GM18868 (cell line): ENCODE measurements at regions not wholly inside any gene's neighbourhood (a gene's known extent, or its start where the extent isn't known, plus 50 kb on each side); places are given as distances from the start of the nearest gene placed in this dataset.

Experiments
- ATAC-seq: cut with Tn5 transposase; IDR thresholded peaks from one replicate; pipeline ENCODE4 v1.9.1; 2021; ENCODE audit warnings: mild to moderate bottlenecking, moderate library complexity; ENCODE audit not compliant: unreplicated experiment

DNA sequence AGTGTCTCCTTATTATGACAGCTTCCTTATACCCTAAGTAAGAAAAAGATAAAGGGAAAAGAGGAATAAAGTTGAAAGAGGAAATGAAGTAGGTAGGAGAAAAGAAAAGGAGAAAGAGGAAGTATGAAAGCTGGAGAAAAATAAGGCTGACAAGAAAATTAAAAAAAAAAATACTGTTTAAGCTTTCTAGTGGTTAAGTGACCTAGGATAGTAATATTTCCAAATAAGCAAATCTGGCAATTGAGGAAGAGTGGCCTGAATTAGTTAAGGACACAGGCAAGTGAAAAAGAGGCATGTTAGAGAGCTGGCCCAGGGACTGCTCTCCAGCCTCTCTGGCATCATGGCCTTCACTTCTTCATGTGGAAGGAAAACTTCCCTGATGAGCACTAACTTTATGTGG lies 76.5 kb upstream of the ADGRF1 start:
- no peak for ATAC-seq

DNA sequence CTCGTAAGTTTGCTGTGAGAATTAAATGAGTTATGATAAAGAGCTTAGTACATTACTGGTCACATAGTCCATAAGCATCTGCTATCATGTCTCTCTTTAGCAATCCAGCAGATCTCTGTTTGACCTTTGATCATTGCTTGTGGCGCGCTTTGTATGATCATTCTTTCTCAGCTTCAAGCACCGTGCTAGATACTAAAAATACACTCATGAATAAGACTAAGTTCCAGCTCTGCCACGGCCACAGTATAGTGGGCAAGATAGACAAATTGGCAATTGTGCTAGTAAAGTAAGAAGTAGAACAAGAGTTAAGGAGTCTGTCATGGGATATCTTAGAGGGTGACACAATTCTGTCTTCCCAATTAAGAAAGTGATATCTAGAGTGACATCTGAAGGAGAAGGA lies 75.2 kb upstream of the ADGRF1 start:
- no peak for ATAC-seq

GRCh38 chr6:47116606-47117005 lies 74.5 kb upstream of the ADGRF1 start:
- no peak for ATAC-seq

- no peak for ATAC-seq
Observed at GRCh38 chr6:47116086-47116485, 74.0 kb upstream of the ADGRF1 start.

GRCh38 chr6:47114460-47114859 lies 72.3 kb upstream of the ADGRF1 start:
- no peak for ATAC-seq

DNA sequence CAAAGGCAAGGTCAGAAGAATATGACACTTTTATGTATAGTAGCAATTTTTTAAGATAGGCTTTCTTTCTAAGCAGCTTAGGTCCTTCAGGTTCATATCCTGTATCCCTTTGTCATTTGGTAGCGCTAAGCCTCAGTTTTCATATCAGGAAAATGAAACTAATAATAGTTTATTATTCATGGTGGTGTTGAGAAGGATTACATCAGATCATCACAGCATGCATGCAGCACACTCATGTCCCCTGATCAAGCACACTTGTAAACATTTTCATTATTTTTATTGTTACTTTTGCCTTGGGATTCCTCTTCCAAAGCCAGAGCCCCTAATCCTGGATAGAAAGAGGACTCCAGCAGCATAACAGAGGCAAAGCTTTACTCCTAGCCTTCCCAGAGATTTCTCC lies 70.2 kb upstream of the ADGRF1 start:
- ATAC-seq, result no peak

DNA sequence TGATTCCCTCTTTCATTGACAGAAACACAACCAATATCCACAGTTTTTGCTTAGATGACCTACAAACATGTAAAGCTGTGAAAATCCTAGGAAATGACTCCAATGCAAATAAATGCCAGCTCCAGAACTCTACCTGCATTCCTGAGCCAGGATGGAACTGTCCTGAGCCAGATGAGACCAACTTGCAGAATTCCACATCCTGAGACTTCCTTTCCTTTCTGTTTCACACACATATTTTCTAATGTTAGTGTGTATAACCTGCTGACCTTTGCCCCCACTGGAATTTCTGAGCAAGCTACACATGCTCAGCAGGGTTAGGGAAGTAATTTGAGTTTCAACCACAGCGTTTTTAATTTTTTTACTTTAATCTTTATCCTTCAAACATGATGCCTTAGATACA lies 69.6 kb upstream of the ADGRF1 start:
- ATAC-seq, result no peak

- no peak for ATAC-seq
Observed at GRCh38 chr6:47109281-47109680, 67.1 kb upstream of the ADGRF1 start.

DNA sequence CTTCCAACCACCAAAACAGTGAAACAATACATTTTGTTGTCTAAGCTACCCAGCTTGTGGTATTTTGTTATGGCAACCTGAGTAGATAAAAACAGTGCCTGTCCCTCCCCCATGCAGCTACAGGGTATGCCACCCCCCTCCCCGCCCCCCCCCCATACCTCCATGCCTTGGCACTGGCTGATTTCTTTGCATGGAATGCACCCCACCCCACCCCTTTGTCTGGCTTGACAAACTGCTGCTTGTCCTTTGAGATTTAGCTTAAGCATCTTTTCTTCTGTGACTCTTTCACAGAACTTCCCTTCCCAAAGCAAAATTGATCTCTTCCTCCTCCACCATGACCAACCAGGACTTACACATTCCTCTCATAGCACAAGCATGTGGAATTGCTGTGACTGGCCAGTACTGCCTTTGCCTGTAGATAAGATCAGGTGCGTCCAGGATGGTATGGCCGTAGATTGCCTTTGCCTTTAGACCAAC lies 64.6 kb upstream of the ADGRF1 start:
- ATAC-seq, result no peak

DNA sequence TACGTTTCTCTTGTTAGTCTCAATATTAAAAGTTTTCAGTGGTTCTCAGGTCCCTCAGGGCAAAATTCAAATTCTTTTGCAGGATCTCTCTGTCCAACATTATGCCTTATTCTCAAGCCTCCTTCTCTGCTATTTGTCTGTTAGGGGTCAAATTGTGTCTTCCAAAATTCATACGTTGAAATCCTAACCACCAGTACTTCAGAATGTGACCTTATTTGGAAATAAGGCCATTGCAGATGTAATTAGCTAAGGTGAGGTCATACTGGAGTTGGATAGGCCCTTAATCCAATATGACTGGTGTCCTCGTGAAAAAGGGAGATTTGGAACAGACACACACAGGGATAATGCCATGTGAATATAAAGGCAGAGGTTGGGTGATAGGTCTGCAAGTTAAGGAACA lies 64.1 kb upstream of the ADGRF1 start:
- ATAC-seq, result no peak

DNA sequence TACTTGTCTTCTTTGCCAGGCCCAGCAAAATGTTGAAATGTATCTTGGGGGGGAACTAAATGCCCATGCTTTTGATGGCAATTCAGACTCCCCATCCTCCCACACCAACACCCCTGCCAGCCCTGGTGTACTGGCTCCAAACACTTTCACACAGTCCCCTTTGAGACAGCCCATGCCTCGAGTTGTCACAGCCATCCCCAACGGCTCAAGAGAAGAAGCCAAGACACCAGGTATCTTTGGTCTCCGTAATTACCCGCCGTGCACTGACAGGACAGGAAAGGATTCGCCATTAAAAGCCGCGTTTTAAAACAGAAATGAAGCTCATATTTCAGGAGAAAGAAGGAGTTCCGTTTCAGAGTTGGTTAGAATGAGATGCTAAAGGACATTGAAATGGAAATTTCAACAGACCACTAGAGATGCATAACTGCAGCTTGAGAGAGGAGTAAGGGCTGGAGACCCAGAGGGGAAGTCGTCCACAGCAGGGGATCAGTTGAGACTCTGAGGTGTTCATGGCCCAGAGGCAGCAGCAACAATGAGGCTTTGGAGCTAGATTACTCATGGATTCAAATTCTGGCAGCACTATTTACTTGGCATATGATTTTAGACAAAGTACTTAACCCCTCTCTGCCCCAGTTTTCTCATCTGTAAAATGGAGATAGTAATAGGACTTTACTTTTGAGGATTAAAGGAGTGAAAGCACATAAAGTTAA lies 63.5 kb upstream of the ADGRF1 start:
- ATAC-seq, result no peak

DNA sequence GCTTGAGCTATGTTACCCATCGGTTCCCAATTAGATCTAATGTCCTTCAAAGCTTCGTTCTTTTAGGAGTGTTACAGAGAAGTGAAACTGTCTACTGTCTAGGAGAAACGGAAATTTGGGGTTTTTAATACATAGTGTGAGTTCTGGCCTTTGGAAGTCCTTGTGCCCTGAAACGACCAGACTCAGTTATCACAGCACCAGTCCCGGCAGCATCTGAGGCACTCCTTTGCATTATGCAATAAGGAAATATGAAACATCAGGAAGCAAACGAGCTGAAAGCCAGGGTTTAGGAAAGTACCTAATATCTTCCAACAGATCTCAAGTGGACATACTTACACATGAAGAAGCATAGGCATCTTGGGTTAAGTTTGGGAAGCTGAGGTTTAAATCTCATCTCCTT lies 61.8 kb upstream of the ADGRF1 start:
- ATAC-seq, result no peak

- no peak for ATAC-seq
Observed at GRCh38 chr6:47102331-47102730, 60.2 kb upstream of the ADGRF1 start.

GRCh38 chr6:47098570-47098993 lies 56.5 kb upstream of the ADGRF1 start:
- ATAC-seq, result no peak

- ATAC-seq, result peak; percentile 98
Observed at GRCh38 chr6:47097092-47097945, 55.2 kb upstream of the ADGRF1 start.

GRCh38 chr6:47096211-47096895 lies 54.2 kb upstream of the ADGRF1 start:
- ATAC-seq, result no peak

DNA sequence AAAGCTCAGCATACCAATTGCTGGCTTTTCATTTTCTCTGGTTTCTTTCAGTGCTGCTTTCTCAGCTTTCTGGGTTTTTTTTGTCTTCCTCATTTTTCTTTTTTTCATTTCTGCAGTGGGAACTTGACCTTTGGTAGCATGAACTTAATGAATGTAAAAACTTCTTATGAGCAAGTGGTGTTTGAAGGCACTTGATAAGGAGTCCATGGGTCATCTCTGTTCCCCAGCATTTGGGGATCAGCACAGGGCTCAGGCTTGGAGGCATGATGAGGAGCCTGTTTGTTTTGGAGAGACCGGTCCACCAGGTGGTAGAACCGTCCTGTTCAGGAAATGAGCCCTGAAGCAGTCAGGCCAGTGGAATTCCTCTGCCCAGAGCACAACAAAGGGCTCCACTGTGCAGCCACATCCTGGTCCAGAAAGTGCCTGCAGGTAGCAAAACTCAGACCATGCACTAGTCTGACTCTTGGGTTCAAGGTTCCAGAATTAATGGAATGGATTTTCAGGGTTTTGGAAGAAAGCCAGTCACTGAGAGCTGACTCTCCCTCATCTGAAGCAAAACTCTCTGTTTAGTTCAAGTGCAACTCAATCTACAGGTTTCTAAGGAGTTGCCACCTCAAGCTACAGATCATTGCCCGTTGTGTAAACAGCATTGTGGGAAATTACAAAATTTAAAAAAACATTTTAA lies 52.3 kb upstream of the ADGRF1 start:
- no peak for ATAC-seq

DNA sequence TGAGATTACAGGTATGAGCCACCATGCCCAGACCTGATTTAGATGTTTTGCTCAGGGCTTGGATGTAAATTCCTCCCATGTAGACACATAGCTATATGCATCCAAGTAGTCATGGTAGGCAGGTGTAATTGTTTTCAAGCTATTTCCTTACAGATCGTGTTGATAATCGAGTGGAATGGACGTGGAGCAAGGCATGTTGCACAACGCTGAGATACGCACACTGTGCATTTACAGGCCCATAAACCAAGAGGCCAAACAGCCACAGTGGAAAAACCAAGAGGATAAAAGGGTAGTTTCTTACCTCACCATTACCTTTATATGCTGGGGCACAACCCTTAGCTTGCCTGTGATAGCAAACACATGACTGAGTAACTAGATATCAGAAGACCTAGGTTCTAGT lies 51.0 kb upstream of the ADGRF1 start:
- no peak for ATAC-seq

DNA sequence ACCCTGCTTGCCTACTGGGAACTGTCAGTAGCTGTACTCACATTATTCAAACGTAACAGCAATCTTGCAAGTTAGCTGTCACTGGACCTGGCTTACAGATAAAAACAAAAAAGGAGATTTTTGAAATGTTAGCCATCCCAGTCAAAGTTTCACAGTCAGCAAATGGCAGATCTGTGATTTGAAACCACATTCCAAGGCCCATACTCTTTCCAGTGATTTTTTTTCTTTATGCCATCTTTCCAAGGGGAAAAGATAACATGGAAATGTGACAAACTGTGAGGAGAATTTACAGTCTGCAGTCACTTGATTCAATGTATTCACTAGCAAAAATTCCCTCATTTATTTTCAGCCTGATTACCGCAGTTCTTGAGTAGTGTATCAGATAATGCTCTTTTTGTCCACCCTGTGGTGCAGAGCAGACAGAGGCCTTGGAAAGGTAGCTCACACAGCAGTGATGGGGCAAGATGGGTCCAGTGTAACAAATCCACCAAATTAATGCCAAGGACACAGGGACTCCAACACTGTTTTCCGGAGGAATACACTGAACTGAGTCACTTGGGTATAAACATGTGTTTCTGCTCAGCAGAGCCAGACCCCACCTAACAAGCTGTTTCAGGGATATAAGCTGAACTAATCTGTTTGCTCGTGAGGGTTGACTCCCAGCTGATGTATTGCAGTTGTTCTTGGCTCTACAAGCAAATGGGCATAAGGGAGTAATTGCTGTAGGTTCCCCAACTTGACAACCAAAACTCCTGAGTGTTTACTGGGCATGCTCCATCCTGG lies 49.9 kb upstream of the ADGRF1 start:
- no peak for ATAC-seq
